Erythroblast (primary cell): ENCODE measurements at regions not wholly inside any gene's neighbourhood (a gene's known extent, or its start where the extent isn't known, plus 50 kb on each side); places are given as distances from the start of the nearest gene placed in this dataset.
A peak's percentile ranks its signal among the peaks of the same experiment; 100 is the strongest.
"Not testable (repeated sequence)": the region's sequence is repeated elsewhere in the genome, so short reads cannot be mapped to it uniquely, and the experiment has no call there.

Experiments
- DNase-seq, 2 experiments: peaks; one replicate each; lab custom pipeline; 2025; lab: John Stamatoyannopoulos, UW
- GATA1 ChIP-seq: IDR thresholded peaks from 2 replicates; pipeline ENCODE4 v1.6.1; 2011; ENCODE audit warnings: low read depth, mild to moderate bottlenecking, control low read depth, low read length, moderate library complexity
- POLR2A ChIP-seq: IDR thresholded peaks from 2 replicates; pipeline ENCODE4 v1.6.1; 2011; ENCODE audit warnings: mild to moderate bottlenecking, low read length

DNA sequence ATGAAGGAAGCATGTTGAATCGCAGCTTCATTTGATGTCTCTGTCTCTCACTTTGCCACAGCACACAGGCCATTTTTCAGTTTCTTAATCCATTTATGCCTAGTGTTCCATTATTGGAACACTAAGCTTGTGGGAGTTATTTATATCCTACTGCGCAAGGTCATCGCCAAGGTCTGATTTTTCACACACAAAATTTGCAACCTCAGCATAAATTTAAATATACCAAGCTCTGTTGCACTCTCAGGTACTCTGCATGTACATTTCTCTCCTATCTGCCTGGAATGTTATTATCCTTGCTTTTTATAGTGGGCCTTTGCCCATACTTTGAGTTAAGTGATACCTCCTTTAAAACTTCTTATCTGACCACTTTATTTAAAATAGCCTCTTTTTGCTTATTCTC lies 519.2 kb upstream of the TOM1L1 start:
- DNase-seq, result no peak

DNA sequence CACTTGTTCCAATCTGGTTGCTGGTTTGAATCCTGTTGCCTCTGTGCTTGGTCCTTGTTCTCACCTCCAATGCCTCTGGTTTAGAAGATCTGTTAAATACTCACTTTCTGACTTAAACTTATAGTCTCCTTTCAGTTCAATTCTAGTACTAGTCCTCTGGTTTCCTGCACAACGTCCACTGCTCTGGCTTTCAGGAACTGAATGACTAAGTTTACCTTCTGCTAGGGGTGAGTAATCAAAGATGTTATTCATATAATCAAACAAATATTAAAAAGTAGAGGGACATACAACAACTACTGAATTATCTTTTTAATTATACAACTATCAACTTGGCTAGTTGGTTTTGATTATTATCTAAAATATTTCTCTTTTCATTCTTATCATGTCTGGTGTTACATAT lies 496.4 kb upstream of the TOM1L1 start:
- TF ChIP-seq GATA1 (no peak), POLR2A (no peak)
- no peak for DNase-seq

More for the DNA sequence above, 519.2 kb upstream of the TOM1L1 start:
- no peak for TF ChIP-seq POLR2A

DNA sequence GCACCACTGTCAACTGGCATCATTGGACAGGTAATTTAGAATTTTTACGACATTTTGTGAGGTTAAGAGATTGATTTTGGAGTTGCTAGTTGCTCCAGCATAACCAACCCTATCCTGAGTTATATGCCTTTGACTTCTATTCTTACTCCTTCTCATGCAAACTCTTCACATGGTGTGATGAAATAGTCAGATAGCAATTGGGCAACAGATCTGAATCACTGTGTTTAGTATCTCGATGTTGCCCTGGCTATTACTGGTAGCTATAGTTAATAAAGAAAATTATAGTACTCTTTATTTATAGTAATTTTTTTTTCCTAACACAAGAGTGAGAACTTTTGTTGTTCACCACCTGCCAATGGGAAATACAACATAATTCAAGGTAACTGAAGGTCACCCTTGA lies 494.8 kb upstream of the TOM1L1 start:
- TF ChIP-seq GATA1, result no peak
- TF ChIP-seq POLR2A, result no peak

DNA sequence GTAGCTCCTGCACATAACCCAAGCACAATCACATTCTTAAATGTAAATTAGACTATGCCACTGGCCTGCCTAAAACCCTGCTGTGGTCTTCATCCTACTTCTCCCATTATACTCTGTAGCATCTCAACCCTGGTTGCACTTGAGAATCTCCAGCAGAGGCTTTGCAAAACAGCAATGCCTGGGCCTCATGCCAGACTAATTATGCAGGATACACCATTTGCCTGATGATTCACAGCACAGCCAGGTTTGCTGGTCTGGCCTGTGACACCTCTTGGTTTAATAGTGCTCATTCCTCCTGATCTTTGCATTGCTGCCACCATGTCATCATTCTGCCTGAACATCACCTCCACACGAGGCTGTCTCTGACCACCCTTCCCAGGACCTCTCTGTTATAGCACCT lies 491.9 kb upstream of the TOM1L1 start:
- DNase-seq, result no peak
- TF ChIP-seq POLR2A (no peak), GATA1 (no peak)

More for the DNA sequence above, 494.8 kb upstream of the TOM1L1 start:
- no peak for DNase-seq

DNA sequence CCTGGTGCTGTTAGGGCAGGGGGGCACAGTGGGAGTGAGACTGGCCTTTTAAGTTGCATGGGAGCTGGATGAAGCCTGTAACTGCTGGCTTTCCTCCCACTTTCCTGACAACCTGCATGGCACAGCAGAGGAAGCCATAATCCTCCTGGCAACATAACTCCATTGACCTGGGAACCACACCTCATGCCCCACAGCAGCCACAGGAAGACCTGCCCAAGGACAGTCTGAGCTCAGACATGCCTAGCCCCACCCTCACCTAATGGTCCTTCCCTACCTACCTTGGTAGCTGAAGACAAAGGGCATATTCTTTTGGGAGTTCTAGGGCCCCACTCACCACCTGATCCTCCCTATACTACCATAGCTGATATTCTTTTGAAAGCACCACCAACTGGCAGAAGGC lies 482.2 kb upstream of the TOM1L1 start:
- DNase-seq, result no peak

DNA sequence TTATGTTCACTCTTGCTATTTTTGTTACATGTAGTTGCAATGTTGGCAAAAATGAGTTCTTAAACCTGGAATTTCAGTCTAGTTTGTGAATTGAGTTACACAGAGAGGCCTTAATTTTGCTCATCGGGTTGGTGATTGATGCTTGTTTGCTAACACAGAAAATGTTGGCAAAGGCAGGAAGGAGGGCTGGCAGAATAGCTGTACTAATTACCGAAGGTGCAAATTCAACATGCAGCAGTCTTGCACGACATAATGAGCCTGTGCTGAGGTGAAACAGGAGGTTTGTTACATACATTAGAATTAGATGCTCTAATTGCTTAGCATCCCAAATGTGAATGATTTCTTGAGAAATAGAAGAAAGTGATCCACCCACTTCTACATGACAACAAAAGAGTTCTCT lies 475.0 kb upstream of the TOM1L1 start:
- no peak for DNase-seq
- TF ChIP-seq GATA1 (no peak), POLR2A (no peak)

More for the DNA sequence above, 482.2 kb upstream of the TOM1L1 start:
- TF ChIP-seq GATA1, result no peak
- no peak for TF ChIP-seq POLR2A

DNA sequence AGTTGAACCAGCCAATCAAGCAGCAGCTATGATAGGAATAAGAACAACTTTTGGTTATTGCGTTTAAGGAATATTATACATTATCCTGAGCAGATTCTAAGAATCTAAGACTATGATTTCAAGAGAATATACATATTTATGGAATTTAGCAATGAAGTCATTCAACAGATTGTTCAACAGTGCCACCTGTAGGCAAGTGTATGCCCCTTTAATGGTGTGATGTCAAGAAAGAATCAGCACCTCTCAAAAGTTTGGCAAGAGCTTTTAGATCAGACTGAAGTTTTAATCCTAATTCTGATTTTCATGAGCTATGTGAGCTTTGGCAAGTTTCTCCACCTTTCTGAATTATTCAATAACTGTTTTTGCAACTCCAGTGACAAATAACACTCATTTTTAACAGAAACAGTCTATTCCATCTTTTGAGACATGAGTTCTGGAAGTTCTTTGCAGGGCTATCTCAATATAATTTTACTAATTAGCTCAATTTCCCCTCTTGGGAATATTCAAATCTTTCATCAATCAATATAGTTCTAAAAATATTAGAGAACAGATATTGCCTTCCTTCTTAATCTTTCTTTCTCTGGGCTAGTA lies 474.3 kb upstream of the TOM1L1 start:
- DNase-seq, result peak; percentile 1 to 11
- TF ChIP-seq POLR2A (no peak), GATA1 (no peak)

DNA sequence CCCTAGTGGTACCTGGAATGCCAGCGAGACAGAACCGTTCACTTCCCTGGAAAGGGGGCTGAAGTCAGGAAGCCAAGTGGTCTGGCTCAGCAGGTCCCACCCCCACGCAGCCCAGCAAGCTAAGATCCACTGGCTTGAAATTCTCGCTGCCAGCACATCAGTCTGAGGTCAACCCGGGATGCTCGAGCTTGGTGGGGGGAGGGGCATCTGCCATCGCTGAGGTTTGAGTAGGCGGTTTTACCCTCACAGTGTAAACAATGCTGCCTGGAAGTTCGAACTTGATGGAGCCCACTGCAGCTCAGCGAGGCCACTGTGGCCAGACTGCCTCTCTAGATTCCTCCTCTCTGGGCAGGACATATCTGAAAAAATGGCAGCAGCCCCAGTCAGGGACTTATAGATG lies 464.7 kb upstream of the TOM1L1 start:
- no peak for DNase-seq
- TF ChIP-seq GATA1 (no peak), POLR2A (no peak)

DNA sequence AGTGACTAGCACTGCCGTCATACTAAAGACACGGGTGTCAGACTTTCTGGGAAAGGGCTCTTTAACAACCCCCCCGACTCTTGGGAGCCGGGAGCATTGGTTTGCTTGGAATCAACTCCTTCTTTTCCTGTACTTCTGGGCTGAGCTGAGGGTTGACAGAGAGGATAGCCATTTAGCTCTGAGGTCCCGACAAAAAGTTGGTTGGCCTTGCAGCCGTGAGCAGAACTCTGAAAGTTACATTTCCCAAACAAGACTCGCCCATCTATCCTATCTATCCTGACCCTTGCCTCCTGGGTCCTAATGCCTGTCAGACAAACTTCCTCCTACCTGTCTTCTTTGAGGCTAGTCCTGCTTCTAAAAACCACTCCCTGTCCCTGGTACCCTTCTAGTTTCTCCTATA lies 460.8 kb upstream of the TOM1L1 start:
- DNase-seq, result no peak
- TF ChIP-seq POLR2A (no peak), GATA1 (no peak)

DNA sequence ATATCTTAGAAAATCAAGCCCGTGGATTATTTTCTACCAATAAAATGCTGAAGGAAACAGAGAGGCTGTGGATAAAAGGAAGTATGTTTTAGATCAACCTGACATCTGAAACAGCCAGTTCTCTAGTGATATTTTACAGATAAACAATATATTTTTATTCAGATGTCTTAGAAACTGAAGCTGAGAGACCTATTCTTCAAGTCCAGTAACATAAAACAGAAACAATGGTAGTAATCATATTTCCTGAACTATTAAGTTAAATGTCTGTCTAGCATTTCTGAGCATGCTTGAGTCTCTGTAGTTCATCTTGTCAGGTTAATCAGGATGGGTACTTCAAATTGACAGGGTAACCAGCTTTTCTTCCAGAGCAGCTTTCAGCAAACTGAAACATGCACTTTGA lies 449.6 kb upstream of the TOM1L1 start:
- no peak for DNase-seq
- no peak for TF ChIP-seq POLR2A
- no peak for TF ChIP-seq GATA1

DNA sequence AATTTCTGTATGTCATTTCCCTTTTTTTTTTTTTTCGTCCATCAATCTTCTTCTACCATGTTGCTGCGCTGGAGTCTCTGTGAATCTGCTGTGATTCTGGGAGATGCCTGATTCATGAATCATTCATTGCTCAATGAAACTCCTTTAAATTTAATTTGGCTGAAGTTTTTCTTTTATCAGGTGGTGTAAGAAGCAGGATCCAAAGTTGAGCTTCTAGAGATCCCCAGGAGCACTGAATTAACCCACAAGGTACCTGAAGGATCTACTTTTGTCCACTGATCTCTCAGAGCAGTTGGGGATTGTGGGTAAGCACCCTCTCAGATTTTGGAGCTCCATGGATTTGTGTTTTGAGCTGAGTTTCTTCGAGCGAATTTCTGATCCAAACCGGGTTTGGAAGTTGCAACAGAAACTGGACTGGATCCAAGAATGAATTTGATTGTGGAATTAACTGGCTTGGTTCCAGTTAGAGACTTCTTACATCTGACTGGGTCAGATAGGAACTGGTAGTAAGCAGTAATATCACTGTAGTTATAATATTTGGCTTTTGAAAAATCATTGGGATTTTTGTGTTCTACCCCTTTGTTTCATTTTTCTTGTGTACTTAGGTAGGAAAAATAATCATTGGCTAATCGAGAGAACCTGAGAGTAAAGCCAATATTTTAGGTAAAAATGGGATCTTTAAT lies 447.8 kb upstream of the TOM1L1 start:
- DNase-seq, result no peak
- no peak for TF ChIP-seq GATA1
- no peak for TF ChIP-seq POLR2A

DNA sequence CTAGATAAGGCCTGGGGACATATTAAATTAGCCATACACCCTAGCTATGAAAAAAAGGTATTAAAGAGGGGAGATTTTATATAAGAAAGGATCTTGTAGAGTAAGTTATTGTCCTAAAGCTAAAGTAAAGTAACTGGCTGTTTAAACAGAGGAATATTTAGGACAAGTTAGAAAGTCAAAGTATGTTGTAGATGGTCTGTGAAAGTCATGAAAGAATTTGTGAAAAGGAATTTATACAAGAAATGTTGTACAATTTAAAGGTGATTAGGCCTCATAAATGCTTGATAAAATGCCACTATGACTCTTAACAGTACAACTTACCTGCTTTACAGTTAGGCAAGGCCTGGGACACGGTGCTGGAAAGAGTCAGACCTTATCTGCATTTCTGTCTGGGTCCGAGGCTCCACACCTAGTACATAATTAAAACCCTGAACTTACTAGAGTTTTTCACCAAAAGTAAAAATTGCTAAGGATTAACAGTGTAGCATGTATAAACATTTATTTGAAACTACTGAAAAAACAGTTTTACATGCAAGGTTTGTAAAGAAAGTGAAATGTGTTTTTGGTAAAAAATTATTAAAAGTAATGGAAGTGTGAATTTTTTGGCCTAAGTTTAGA lies 445.3 kb upstream of the TOM1L1 start:
- DNase-seq, result no peak
- TF ChIP-seq POLR2A (no peak), GATA1 (no peak)

DNA sequence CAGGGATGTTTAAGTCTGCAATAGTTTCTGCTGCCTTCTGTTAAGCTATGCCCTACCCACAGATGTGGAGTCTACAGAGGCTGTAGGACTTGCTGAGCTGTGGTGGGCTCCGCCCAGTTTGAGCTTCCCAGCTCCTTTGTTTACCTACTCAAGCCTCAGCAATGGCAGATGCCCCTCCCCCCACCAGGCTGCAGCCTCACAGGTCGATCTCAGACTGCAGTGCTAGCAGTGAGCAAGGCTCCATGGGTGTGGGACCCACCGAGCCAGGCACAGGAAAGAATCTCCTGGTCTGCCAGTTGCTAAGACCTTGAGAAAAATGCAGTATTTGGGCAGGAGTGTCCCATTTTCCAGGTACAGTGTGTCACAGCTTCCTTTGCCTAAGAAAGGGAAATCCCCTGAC lies 435.2 kb upstream of the TOM1L1 start:
- not testable (repeated sequence) for DNase-seq

DNA sequence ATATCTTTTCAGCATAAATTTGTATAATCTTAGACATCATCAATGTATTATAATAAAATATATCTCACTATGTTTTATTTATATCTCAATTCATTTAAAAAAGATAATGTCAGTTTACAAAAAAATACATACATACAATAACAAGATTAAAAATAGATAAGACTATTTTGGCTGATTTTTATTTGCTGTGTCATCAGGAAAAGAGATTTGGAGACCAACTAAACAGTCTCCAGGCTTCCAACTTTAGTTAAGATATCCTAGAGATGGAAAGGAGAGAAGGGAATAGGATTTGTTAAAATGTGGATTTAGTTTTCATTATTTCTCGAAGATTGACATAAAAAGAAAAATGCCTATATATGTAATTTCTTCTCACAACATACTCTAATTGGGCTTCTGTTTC lies 433.8 kb upstream of the TOM1L1 start:
- no peak for TF ChIP-seq GATA1
- TF ChIP-seq POLR2A, result no peak
- no peak for DNase-seq

DNA sequence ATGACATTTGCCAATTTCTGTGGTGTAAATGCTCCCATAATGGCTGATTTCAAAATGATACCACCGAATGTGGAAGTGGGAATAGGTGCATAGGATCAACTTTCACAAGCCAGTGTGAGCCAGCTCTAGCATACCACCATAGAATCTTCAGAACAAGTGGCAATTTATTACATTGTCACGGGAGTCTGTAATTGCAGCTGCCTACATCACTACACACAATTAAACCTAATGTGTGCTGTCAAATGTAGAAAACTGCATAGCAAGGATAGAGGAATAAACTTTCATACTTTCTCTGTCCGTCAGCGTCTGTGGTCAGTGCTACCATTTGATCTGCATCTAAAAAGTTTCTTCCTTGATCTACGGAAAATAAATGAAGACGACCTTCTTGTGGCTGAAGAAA lies 417.8 kb upstream of the TOM1L1 start:
- no peak for TF ChIP-seq GATA1
- TF ChIP-seq POLR2A, result no peak
- no peak for DNase-seq
